Pons (tissue), 1 donor: ENCODE measurements at regions not wholly inside any gene's neighbourhood (a gene's known extent, or its start where the extent isn't known, plus 50 kb on each side); places are given as distances from the start of the nearest gene placed in this dataset.
A peak's percentile ranks its signal among the peaks of the same experiment; 100 is the strongest.
"Not testable (repeated sequence)": the region's sequence is repeated elsewhere in the genome, so short reads cannot be mapped to it uniquely, and the experiment has no call there.

Experiments
- DNase-seq: peaks from one replicate; pipeline ENCODE4 v3.0.0-alpha.2; 2016; ENCODE audit warnings: low spot score

- DNase-seq, result no peak
Observed at GRCh38 chrY:20042993-20043392, 298.5 kb upstream of the KDM5D start.

DNA sequence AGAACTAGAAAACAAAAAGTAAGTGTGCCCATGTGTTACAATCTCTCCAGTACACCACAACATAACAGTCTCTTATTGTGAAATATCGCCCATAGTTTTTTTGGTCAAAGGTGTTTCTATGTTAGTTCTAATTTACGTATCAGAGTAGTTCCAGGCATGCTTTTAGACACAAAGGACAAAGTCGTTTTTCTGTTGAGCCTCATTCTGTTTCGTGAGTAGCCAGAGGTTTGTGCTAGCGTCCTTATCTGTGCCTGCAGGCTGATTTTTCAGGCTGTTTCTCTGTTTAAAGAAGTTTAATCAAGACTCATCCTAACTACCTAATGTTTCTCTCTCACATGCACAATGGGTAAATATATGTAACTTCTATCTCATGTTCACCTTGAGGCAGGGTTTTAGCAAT is 281.1 kb upstream of the KDM5D start:
- DNase-seq, result no peak

GRCh38 chrY:19993410-19993809 is 248.9 kb upstream of the KDM5D start:
- DNase-seq, result not testable (repeated sequence)

DNA sequence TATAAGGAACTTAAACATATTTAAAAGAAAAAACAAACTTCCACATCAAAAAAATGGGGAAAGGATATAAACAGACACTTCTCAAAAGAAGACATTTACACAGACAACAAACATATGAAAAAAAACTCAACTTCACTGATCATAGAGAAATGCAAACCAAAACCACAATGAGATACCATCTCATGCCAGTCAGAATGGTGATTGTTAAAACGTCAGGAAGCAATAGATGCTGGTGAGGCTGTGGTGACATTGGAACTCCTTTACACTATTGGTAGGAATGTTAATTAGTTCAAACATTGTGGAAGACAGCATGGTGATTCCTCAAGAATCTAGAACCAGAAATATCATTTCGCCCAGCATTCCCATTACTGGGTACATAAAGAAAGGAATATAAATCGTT is 228.5 kb upstream of the KDM5D start:
- no peak for DNase-seq

GRCh38 chrY:19947702-19948101 is 203.2 kb upstream of the KDM5D start:
- no peak for DNase-seq

DNA sequence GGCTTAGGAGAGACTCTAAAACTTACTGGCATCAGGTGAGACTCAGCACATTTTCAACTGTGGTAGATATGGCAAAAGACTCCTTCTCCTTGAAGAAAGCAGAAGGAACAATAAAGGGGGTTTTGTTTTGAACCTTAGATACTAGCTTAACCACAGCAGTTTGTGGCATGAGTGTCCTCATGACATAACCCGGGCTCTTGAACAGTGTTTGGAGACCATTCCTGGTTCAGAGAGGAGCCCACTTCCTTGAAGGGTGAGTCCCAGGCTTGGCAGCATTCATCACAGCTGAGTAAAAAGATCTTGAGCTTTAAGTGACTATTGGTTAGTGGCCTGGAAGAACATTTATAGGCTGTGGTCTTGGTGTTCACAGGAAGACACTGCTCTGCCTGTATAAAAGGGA is 154.5 kb upstream of the KDM5D start:
- DNase-seq, result no peak

DNA sequence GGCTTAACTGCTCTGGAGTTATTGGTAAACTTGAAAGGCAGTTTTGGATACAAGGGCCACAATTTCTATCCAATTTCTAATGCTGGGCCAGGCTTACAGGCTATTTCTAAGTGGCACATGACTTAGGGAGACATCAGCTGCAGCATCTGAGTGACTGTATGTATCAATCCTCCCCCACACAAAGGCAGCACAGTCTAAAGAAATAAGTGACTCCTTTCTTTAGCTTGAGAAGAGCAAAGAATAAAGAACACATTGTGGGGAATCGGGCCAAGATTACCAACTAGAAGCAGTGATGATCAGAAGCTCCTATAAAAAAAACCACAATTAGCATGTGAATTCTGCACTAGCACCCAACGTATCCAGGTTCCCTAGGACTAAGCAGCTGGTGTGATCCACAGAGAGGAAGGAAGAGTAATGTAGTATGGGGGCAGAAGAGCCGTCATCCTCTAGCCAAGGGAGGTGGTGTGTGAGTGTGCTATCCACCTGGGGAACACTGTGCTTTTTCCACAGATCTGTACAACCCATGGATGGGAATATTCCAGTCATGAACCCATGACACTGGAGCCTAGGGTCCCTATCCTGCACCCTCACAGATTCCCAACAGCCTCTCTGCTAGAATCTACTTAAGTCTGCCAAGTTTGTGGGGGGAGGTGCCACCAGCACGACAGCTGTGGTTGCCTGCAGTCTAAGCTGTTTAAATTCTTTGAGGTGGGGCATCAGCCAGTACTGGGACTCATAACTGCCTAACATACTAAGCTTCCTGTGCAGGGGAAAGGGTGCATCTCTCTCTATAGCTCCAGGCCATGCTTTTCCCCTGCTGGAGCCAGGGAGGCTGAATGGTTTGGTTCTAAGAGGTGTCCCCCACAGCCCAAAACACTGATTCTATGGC is 147.8 kb upstream of the KDM5D start:
- DNase-seq, result peak; percentile 64

GRCh38 chrY:19882145-19882544 is 137.6 kb upstream of the KDM5D start:
- DNase-seq, result no peak

GRCh38 chrY:19869715-19870114 is 125.2 kb upstream of the KDM5D start:
- no peak for DNase-seq

DNA sequence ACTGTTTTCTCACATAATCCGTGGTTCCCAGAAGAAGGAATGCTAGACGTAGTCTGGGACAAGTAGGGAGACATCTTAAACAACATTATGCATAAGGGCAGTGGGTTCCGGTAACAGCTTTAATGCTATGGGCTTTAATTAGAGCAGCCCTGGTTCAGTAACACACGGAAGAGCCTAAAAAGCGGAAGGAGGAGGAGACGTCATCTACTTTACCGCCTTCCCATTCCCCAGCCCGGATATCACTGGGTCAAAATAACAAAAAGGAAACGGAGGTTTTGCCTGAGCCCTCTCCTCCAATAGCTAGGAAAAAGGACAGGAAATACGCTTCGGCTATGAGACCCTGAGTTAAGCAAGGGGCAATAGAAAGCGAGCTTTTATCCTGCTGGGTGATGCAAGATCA is 124.8 kb upstream of the KDM5D start:
- DNase-seq, result no peak

DNA sequence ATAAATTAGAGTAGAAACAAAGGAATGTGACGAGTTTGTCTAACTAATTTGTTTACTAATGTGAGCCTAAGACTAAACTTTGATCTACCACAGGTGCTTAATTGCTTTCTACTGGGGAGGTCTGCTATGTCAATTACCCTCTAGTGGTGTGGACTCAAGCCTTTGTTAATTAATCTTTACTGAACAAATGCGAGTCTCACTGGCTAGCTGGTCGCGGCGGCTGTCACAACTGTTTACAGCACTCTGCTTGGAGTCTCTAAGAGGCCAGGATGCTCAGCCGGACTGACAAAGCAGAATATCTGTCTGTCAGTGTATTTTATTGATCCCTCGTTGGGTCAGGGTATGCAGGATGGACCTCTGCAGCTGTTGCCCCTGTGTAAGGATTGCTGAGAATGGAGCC is 124.1 kb upstream of the KDM5D start:
- DNase-seq, result no peak

- no peak for DNase-seq
Observed at GRCh38 chrY:19856474-19857135, 112.1 kb upstream of the KDM5D start.

- DNase-seq, result no peak
Observed at GRCh38 chrY:19842972-19843371, 98.4 kb upstream of the KDM5D start.

DNA sequence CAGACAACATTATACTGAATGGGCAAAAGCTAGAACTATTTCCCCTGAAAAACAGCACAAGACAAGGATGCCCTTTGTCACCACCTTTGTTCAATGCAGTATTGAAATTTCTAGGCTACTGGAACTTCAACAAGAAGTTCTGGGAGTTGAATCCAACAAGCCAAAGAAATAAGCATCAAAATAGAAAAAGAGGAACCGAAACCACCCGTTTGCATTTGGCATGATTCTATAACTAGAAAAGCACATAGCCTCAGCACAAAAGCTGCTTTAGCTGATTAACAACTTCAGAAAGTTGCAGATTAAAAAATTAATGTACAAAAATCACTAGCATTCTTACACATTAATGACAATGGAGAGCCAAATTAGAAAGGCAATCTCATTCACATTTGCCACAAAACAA is 79.6 kb upstream of the KDM5D start:
- DNase-seq, result no peak

GRCh38 chrY:19818546-19818945 is 74.0 kb upstream of the KDM5D start:
- DNase-seq, result no peak

- DNase-seq, result peak; percentile 32
Observed at GRCh38 chrY:19816920-19817319, 72.4 kb upstream of the KDM5D start.

DNA sequence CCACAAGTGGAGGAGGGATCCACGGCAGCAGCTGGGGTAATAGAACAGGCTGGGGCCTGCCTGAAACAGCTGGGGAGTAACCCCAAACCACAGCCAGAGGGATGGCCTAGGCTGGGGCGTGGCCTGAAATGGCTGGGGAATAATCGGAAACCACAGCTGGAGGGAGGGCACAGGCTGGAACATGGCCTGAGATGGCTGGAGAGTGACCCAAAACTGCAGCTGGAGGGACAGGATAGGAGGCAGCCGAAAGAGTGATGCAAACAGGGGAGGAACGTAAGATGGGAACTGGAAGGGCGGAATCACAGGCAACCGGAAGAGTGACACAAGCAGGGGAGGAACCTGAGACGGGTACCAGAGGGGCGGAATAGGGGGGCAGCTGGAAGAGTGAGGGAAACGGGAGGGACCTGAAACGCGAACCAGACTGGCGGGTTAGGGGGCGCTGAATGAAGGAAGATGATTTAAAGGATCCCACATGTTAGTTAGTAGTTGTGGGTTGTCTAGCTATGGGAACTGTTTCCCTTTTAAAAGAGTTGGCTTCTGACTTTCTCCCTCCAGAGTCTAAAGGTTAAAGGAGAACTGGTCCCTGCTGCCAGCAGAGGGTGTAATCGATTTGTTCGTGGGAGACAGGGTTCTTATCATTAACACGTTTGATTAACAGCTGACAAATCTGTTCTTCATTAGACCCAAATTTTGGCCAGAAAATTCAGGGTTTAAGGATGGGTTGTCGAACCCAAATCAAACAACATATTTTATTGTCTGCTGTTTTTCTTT is 71.7 kb upstream of the KDM5D start:
- DNase-seq, result no peak
